DND-41 (cell line): ENCODE measurements at regions not wholly inside any gene's neighbourhood (a gene's known extent, or its start where the extent isn't known, plus 50 kb on each side); places are given as distances from the start of the nearest gene placed in this dataset.

Source experiments
- CTCF ChIP-seq: IDR thresholded peaks from 2 replicates; pipeline ENCODE4 v1.5.1; 2012; ENCODE audit warnings: borderline replicate concordance, low read length, moderate library complexity, mild to moderate bottlenecking; ENCODE audit not compliant: poor library complexity, severe bottlenecking; ENCODE audit errors: extremely low read depth
- EZH2 ChIP-seq: IDR thresholded peaks from 3 replicates; pipeline ENCODE4 v1.6.1; 2012; ENCODE audit warnings: borderline replicate concordance, low read depth, mild to moderate bottlenecking, moderate library complexity, low read length, inconsistent platforms; ENCODE audit not compliant: severe bottlenecking

- TF ChIP-seq CTCF (no peak), EZH2 (no peak)
Observed at GRCh38 chr20:40050596-40050995, 638.4 kb downstream of the MAFB start.
